ENCODE measurements at regions not wholly inside any gene's neighbourhood (a gene's known extent, or its start where the extent isn't known, plus 50 kb on each side); places are given as distances from the start of the nearest gene placed in this dataset.

- TF ChIP-seq MXI1 (conservative IDR thresholded peaks at IDR 0.05; ENCODE audit: poor library complexity, severe bottlenecking) (no peak), CTCF (IDR thresholded peaks at IDR 0.05; ENCODE audit: poor library complexity, severe bottlenecking) (no peak), EZH2 (IDR thresholded peaks at IDR 0.05; ENCODE audit: borderline replicate concordance, insufficient read depth, low read length, poor library complexity, severe bottlenecking) (no peak), EP300 (conservative IDR thresholded peaks at IDR 0.05; ENCODE audit: poor library complexity, severe bottlenecking) (no peak), POLR2AphosphoS5 (IDR thresholded peaks at IDR 0.05) (no peak), SMC3 (conservative IDR thresholded peaks at IDR 0.05; ENCODE audit: poor library complexity) (no peak), REST (IDR thresholded peaks at IDR 0.05; ENCODE audit: borderline replicate concordance) (no peak)
These were observed 1107.4 kb downstream of the DTWD2 start for GRCh38 chr5:117880932-117881331.
